ENCODE measurements at regions not wholly inside any gene's neighbourhood (a gene's known extent, or its start where the extent isn't known, plus 50 kb on each side); places are given as distances from the start of the nearest gene placed in this dataset.

DNA sequence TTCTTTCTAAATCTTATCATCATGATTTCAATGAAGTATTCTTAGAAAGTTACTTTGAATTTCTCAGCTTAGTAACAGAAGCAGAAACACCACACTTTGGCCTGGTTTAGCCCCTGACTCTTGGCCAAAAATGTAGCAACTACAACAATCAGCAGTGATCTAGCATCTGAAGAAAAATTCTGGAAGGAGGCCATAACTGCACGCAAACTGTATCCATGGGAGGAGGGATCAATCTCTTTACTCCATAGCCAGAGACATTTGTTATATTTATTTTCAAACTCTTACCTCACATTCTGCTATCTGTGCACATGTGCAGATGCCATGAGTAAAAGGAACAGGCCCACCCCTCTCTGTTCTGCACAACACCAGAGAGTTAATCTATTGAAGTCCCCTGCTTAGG lies 251.0 kb upstream of the P2RY1 start:
- TF ChIP-seq EZH2 (IDR thresholded peaks at IDR 0.05; ENCODE audit: low read depth, unreplicated experiment): no peak
- TF ChIP-seq, protein P1, sequence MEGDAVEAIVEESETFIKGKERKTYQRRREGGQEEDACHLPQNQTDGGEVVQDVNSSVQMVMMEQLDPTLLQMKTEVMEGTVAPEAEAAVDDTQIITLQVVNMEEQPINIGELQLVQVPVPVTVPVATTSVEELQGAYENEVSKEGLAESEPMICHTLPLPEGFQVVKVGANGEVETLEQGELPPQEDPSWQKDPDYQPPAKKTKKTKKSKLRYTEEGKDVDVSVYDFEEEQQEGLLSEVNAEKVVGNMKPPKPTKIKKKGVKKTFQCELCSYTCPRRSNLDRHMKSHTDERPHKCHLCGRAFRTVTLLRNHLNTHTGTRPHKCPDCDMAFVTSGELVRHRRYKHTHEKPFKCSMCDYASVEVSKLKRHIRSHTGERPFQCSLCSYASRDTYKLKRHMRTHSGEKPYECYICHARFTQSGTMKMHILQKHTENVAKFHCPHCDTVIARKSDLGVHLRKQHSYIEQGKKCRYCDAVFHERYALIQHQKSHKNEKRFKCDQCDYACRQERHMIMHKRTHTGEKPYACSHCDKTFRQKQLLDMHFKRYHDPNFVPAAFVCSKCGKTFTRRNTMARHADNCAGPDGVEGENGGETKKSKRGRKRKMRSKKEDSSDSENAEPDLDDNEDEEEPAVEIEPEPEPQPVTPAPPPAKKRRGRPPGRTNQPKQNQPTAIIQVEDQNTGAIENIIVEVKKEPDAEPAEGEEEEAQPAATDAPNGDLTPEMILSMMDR (conservative IDR thresholded peaks at IDR 0.05; ENCODE audit: low read depth in 2 of 2): no peak
- TF ChIP-seq POLR2AphosphoS5 (IDR thresholded peaks at IDR 0.05; ENCODE audit: low read depth): no peak
- TF ChIP-seq, protein P2, sequence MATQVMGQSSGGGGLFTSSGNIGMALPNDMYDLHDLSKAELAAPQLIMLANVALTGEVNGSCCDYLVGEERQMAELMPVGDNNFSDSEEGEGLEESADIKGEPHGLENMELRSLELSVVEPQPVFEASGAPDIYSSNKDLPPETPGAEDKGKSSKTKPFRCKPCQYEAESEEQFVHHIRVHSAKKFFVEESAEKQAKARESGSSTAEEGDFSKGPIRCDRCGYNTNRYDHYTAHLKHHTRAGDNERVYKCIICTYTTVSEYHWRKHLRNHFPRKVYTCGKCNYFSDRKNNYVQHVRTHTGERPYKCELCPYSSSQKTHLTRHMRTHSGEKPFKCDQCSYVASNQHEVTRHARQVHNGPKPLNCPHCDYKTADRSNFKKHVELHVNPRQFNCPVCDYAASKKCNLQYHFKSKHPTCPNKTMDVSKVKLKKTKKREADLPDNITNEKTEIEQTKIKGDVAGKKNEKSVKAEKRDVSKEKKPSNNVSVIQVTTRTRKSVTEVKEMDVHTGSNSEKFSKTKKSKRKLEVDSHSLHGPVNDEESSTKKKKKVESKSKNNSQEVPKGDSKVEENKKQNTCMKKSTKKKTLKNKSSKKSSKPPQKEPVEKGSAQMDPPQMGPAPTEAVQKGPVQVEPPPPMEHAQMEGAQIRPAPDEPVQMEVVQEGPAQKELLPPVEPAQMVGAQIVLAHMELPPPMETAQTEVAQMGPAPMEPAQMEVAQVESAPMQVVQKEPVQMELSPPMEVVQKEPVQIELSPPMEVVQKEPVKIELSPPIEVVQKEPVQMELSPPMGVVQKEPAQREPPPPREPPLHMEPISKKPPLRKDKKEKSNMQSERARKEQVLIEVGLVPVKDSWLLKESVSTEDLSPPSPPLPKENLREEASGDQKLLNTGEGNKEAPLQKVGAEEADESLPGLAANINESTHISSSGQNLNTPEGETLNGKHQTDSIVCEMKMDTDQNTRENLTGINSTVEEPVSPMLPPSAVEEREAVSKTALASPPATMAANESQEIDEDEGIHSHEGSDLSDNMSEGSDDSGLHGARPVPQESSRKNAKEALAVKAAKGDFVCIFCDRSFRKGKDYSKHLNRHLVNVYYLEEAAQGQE (IDR thresholded peaks at IDR 0.05; ENCODE audit: unreplicated experiment): no peak
- TF ChIP-seq, protein P3, sequence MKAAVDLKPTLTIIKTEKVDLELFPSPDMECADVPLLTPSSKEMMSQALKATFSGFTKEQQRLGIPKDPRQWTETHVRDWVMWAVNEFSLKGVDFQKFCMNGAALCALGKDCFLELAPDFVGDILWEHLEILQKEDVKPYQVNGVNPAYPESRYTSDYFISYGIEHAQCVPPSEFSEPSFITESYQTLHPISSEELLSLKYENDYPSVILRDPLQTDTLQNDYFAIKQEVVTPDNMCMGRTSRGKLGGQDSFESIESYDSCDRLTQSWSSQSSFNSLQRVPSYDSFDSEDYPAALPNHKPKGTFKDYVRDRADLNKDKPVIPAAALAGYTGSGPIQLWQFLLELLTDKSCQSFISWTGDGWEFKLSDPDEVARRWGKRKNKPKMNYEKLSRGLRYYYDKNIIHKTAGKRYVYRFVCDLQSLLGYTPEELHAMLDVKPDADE (IDR thresholded peaks at IDR 0.05): no peak
- TF ChIP-seq JUNB (IDR thresholded peaks at IDR 0.05; ENCODE audit: unreplicated experiment): no peak
- TF ChIP-seq EZH2phosphoT487 (IDR thresholded peaks at IDR 0.05; ENCODE audit: unreplicated experiment): no peak
- no peak for TF ChIP-seq CREB1 (CRISPR knock-in tag; IDR thresholded peaks at IDR 0.05; ENCODE audit: low read depth)
- TF ChIP-seq ZNF331 (CRISPR knock-in tag; IDR thresholded peaks at IDR 0.05; ENCODE audit: low read depth): no peak
- no peak for TF ChIP-seq ZNF114 (CRISPR knock-in tag; IDR thresholded peaks at IDR 0.05)
- TF ChIP-seq, protein P4, sequence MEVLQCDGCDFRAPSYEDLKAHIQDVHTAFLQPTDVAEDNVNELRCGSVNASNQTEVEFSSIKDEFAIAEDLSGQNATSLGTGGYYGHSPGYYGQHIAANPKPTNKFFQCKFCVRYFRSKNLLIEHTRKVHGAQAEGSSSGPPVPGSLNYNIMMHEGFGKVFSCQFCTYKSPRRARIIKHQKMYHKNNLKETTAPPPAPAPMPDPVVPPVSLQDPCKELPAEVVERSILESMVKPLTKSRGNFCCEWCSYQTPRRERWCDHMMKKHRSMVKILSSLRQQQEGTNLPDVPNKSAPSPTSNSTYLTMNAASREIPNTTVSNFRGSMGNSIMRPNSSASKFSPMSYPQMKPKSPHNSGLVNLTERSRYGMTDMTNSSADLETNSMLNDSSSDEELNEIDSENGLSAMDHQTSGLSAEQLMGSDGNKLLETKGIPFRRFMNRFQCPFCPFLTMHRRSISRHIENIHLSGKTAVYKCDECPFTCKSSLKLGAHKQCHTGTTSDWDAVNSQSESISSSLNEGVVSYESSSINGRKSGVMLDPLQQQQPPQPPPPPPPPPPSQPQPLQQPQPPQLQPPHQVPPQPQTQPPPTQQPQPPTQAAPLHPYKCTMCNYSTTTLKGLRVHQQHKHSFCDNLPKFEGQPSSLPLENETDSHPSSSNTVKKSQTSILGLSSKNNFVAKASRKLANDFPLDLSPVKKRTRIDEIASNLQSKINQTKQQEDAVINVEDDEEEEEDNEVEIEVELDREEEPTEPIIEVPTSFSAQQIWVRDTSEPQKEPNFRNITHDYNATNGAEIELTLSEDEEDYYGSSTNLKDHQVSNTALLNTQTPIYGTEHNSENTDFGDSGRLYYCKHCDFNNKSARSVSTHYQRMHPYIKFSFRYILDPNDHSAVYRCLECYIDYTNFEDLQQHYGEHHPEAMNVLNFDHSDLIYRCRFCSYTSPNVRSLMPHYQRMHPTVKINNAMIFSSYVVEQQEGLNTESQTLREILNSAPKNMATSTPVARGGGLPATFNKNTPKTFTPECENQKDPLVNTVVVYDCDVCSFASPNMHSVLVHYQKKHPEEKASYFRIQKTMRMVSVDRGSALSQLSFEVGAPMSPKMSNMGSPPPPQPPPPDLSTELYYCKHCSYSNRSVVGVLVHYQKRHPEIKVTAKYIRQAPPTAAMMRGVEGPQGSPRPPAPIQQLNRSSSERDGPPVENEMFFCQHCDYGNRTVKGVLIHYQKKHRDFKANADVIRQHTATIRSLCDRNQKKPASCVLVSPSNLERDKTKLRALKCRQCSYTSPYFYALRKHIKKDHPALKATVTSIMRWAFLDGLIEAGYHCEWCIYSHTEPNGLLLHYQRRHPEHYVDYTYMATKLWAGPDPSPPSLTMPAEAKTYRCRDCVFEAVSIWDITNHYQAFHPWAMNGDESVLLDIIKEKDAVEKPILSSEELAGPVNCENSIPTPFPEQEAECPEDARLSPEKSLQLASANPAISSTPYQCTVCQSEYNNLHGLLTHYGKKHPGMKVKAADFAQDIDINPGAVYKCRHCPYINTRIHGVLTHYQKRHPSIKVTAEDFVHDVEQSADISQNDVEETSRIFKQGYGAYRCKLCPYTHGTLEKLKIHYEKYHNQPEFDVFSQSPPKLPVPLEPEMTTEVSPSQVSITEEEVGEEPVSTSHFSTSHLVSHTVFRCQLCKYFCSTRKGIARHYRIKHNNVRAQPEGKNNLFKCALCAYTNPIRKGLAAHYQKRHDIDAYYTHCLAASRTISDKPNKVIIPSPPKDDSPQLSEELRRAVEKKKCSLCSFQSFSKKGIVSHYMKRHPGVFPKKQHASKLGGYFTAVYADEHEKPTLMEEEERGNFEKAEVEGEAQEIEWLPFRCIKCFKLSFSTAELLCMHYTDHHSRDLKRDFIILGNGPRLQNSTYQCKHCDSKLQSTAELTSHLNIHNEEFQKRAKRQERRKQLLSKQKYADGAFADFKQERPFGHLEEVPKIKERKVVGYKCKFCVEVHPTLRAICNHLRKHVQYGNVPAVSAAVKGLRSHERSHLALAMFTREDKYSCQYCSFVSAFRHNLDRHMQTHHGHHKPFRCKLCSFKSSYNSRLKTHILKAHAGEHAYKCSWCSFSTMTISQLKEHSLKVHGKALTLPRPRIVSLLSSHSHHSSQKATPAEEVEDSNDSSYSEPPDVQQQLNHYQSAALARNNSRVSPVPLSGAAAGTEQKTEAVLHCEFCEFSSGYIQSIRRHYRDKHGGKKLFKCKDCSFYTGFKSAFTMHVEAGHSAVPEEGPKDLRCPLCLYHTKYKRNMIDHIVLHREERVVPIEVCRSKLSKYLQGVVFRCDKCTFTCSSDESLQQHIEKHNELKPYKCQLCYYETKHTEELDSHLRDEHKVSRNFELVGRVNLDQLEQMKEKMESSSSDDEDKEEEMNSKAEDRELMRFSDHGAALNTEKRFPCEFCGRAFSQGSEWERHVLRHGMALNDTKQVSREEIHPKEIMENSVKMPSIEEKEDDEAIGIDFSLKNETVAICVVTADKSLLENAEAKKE (CRISPR knock-in tag; IDR thresholded peaks at IDR 0.05): no peak
- TF ChIP-seq NANOG (IDR thresholded peaks at IDR 0.05; ENCODE audit: borderline replicate concordance): no peak
